PFSK-1 (cell line): ENCODE measurements at regions not wholly inside any gene's neighbourhood (a gene's known extent, or its start where the extent isn't known, plus 50 kb on each side); places are given as distances from the start of the nearest gene placed in this dataset.

Source experiments
- SIN3A ChIP-seq: IDR thresholded peaks from 2 replicates; pipeline ENCODE4 v1.6.1; 2012; ENCODE audit warnings: mild to moderate bottlenecking, low read length, moderate library complexity, borderline replicate concordance; ENCODE audit not compliant: insufficient read depth
- TF ChIP-seq, protein P1 (sequence below), 2 experiments: IDR thresholded peaks; 2 replicates each; pipeline versions ENCODE4 v1.6.1 to v1.8.0; 2011 to 2012; ENCODE audit warnings: low read depth in 2 of 2, low read length in 2 of 2, control low read depth in 1 of 2, inconsistent platforms in 1 of 2, mild to moderate bottlenecking in 1 of 2, moderate library complexity in 1 of 2; ENCODE audit not compliant: insufficient read depth in 1 of 2

DNA sequence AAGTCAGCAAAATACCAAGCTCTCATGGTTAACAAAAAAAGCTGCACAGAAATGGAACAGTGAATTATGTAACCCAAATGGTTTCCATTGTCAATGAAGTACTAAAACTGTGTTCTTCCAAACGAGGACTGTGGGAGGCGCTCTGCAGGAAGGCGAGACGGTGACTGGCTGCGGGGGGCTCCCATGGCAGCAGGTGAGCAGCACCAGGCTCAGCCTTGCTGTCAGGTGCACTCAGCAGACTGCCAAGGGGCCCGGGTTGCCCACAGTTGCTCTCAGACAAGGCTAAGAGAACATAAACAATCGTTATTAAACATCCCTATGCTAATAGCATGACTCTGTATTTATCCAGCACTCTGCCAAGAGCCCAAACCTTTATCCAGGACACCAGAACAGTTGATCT lies 630.3 kb upstream of the ARID1B start:
- no peak for TF ChIP-seq SIN3A
- TF ChIP-seq, protein P1, sequence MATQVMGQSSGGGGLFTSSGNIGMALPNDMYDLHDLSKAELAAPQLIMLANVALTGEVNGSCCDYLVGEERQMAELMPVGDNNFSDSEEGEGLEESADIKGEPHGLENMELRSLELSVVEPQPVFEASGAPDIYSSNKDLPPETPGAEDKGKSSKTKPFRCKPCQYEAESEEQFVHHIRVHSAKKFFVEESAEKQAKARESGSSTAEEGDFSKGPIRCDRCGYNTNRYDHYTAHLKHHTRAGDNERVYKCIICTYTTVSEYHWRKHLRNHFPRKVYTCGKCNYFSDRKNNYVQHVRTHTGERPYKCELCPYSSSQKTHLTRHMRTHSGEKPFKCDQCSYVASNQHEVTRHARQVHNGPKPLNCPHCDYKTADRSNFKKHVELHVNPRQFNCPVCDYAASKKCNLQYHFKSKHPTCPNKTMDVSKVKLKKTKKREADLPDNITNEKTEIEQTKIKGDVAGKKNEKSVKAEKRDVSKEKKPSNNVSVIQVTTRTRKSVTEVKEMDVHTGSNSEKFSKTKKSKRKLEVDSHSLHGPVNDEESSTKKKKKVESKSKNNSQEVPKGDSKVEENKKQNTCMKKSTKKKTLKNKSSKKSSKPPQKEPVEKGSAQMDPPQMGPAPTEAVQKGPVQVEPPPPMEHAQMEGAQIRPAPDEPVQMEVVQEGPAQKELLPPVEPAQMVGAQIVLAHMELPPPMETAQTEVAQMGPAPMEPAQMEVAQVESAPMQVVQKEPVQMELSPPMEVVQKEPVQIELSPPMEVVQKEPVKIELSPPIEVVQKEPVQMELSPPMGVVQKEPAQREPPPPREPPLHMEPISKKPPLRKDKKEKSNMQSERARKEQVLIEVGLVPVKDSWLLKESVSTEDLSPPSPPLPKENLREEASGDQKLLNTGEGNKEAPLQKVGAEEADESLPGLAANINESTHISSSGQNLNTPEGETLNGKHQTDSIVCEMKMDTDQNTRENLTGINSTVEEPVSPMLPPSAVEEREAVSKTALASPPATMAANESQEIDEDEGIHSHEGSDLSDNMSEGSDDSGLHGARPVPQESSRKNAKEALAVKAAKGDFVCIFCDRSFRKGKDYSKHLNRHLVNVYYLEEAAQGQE (IDR thresholded peaks at IDR 0.05; ENCODE audit: insufficient read depth in 1 of 2, low read depth in 2 of 2, low read length in 2 of 2) = no peak
